GM19043 (cell line): ENCODE measurements at regions not wholly inside any gene's neighbourhood (a gene's known extent, or its start where the extent isn't known, plus 50 kb on each side); places are given as distances from the start of the nearest gene placed in this dataset.
"Not testable (repeated sequence)": the region's sequence is repeated elsewhere in the genome, so short reads cannot be mapped to it uniquely, and the experiment has no call there.

Experiments
- ATAC-seq: cut with Tn5 transposase; IDR thresholded peaks from one replicate; pipeline ENCODE4 v1.9.1; 2021; ENCODE audit warnings: low read depth; ENCODE audit not compliant: unreplicated experiment

- no peak for ATAC-seq
Observed at GRCh38 chr6:44020148-44020547, 107.1 kb downstream of the MRPL14 start.

- not testable (repeated sequence) for ATAC-seq
Observed at GRCh38 chr6:44017307-44017706, 109.9 kb downstream of the MRPL14 start.

GRCh38 chr6:44016131-44016870, 111.0 kb downstream of the MRPL14 start:
- no peak for ATAC-seq

DNA sequence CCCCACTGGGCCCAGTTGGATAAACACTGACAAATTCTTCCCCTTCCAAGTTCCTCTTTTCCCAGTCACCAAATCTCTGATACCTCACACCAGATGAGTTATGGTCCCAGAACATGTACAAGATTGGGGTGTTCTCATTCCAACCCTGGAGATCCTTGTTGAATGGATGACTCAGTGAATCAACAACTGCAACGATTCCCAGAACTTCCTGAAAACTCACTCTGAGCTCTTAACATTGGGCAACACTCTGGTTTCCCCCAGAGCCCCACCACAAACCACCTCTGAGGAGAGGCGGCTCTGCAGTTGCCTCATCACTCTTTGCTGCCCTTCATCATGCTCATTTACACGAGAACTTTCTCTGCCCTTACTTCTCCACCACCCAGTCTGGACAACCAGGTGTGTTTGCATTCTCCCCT, 115.2 kb downstream of the MRPL14 start:
- ATAC-seq: no peak

DNA sequence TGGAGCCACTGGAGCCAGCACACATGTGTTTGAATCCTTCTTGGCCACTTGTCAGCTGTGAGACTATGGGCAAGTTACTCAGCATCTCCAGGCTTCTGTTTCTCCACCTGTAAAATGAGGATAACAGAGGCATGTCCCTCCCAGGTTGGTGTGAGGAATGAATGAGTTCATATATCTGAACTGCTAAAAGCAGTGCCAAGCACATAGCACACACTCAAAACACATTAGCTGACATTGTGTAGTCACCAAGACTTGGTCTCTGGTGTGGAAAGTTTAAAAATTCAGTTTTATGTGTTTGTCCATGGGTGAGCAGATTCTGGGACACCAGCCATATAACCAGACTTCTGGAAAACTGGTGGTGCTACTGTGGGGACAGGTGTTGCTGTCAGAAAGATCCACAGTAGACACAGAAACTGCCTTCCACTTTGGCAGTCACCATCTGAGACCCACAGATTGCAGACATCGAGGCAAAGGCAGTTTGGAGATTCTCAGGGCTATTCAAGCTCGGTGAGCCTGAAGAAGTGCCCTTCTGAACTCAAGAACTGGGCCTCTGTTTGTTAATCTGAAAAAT, 115.8 kb downstream of the MRPL14 start:
- no peak for ATAC-seq

- ATAC-seq: no peak
Observed at GRCh38 chr6:44010411-44011349, 116.6 kb downstream of the MRPL14 start.

GRCh38 chr6:44009425-44010321, 117.6 kb downstream of the MRPL14 start:
- no peak for ATAC-seq

DNA sequence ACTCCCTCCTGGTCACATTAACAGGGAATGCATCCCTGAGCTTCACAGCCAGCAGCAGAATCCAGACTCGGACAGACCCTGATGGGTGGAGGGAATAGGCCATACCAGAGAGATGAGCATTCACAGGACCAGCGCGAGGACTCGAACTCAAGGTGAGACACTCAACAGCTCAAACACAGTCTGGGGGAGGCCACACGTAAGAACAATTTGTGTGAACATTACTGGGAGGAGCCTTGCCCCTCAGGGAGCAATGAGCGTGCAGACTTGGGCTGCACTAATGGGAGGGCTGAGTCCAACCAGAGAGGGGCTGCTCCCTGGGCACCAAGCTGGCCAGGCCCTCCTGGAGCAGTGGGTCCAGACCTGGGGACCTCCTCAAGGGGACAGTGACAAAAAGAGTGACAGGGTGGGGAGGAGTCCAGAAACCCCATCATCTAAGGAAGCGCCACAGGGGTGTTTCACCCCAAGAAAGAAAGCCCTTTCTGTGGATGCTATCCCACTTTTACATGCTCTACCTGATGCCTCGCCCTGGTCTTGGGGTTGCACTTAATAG, 118.4 kb downstream of the MRPL14 start:
- ATAC-seq: no peak

DNA sequence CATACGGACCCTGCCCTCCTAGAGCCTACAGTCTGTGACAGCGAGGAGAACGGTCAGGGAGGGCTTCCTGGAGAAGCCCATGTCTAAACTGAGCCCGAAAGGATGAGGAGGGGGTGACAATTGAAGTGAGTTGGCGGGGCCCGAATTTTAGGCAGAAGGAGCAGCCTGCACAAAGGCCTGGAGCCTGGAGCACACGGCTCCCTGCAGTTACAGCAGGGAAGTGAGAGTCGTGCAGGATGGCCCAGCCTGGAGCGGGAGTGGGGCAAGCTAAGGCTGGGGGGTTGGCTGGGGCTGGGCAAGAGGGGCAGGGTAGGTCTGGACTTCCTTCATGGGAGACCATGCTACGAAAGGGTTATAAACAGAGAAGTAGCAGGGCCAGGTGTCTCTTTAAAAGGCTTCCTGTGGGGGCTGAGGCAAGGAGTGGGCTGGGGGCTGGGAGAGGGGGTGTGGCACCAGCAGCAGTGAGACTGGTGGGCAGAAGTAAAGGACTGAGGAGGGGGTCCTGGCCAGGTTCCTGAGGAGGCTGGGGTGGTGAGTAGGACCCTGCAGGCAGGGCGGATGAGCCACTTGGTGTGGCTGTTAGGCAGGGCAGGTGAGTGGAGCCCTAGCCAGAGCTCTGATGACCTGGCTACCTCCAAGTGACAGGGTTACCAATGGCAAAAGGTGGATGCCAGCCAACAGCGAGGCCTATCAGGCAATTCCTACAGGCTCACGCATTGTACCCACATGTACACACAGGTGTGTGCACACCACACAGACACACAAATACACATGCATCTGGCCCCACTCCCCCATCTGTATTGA, 119.2 kb downstream of the MRPL14 start:
- ATAC-seq: no peak

DNA sequence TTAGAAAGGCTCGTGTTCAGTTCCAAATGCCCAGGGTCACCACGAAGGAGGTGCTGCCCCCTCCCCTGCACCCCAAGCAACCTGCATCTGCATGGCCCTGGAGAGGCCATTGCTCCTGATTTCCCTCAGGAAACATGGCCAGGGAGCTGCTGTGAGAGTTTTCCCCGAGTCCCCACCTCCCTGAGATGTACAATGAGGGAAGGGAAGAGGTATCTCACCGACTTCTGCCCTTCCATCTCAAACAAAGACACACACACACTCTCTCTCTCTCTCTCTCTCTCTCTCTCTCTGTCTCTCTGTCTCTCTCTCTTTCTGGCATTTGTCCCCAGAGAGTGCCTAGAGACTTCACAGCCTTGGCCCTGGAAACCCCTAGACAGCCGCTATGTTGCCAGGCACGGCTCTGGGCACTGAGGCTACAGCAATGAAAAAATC, 120.4 kb downstream of the MRPL14 start:
- no peak for ATAC-seq

DNA sequence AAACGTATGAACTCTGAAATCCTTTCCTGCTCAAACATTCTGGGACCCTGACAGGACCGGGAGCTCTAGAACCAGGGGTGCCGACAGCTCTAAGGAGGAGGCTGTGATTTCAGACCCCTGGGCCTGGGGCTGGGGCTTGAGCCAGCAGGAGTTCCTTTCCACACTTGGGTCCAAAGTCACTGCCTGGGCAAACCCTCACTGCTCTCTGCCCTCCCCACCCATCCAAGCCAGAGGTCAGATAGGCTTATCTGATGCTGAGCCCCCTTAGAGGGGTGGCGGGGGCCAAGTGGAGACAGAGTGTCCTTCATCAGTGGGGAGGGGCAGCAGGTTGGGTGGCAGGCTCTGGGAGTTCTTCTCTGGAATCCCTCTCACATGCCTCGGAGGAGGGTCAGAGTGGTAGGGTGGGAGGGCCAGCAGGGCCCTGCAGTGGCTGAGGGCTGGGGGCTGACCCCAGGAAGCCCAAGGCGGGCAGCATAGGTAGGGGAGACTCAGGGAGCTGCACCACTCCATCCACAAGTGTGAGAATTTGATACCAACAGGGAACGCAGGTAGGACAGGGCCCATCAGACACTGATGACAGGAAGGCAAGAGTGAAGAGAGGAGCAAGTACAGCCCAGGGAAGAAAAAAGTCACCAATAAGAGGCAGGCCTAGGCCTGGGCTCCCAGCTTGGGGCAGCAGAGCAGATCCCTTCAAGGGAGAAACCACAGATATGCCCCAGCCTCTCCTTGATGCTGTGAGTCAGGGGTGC, 121.0 kb downstream of the MRPL14 start:
- ATAC-seq: no peak

DNA sequence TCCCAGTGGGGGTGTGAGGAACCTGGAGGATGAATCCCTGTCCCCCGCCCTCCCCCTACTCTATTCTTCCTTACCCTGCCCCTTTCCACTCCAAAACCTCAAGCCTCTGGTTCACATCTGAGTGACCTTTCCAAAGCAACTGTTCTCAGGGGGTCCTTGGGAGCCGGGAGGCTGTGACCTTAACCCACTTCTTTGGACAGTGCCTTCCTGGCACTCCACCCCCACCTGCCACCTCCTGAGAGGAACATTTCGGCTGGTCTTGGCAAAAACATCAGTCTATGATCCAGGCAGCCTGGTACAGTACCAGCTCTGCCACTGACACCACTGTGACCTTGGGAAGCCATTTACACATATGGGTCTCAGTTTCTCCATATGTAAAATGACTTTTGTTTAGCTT, 121.7 kb downstream of the MRPL14 start:
- no peak for ATAC-seq

DNA sequence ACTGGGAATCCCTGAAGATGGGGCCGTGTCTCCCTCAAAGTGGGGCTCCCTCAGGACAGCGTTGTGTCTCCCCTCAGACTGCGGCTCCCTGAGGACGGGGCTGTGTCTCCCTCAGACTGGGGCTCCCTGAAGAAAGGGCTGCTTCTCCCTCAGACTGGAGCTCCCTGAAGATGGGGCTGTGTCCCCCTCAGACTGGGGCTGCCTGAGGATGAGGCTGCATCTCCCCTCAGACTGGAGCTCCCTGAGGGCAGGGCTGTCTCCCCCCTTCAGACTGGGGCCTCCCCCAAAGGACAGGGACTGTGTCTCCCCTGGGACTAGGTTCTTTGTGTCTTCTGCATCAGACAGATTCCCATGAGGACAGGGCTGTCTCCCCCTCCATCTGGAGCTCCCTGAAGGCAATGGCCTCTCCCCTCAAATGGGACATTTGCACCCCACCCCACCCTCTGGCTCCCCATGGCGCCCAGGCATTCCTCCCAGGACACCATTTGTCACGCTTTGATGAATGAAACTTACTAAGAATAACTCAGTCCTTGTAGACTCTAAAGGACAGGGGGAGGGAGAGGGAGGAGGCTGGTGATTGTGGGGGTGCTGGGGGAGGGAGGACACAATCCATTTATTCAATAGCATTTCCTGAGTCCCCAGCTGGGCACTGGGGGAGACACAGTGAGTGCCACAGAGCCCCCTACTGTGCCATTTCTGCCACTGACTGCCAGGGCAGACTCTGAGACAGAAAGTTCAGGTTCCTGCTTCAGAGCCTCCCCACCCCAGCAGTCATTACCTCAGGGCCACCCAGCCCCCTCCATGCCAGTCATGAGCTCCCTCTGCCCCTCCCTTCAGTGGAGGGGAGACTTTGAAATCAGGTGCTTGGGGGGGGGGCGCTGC, 122.4 kb downstream of the MRPL14 start:
- ATAC-seq: no peak

DNA sequence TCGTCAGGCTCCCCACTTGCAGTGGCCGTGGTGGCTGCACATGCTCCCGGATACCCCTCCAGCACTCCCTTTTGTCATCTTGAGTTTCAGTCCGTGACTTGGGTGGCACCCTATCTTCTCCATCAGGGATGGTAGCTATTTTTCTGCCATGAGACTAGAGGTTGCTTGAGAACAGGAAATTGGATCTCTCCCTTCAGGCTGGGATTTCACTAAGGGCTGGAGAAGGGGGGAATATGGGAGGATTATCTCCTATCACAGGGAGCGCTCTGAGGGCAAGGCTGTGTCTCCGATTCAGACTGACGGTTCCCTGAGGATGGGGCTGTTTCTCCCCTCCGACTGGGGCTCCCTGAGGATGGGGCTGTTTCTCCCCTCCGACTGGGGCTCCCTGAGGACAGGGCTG, 123.1 kb downstream of the MRPL14 start:
- no peak for ATAC-seq

DNA sequence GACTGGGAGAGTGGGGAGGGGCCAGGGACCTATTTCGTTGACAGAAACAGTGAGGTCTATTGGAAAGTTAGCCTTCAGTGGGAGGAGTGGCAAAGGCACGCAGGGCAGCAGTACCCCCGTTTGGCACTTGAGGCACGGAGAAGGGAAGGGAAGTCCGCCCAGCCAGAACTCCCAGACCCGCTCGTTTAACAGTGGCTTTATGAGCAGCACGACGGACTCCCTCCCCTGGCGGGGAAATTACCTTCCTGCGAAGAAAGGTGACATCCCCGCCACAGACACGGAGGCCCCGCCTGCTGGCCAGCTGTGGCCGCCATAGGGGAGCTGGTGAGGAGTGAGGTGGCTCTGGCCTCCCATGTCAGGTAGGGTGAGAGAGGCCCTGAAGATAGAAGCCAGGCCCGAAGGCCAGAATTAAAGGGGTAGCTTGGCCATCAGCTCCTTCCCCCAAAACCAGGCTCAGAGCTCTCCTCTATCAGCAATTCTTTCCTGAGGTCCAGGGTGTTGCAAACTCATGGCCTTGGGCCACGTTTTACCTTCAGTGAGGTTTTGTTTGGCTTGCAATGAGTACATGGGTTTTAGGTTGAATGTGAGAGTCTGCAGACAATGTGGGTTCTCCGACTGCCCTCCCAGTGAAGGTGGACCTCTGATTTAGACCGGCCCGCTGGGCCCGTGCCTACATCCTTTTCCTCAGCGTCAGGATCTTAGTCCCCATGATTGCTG, 123.7 kb downstream of the MRPL14 start:
- ATAC-seq: no peak

DNA sequence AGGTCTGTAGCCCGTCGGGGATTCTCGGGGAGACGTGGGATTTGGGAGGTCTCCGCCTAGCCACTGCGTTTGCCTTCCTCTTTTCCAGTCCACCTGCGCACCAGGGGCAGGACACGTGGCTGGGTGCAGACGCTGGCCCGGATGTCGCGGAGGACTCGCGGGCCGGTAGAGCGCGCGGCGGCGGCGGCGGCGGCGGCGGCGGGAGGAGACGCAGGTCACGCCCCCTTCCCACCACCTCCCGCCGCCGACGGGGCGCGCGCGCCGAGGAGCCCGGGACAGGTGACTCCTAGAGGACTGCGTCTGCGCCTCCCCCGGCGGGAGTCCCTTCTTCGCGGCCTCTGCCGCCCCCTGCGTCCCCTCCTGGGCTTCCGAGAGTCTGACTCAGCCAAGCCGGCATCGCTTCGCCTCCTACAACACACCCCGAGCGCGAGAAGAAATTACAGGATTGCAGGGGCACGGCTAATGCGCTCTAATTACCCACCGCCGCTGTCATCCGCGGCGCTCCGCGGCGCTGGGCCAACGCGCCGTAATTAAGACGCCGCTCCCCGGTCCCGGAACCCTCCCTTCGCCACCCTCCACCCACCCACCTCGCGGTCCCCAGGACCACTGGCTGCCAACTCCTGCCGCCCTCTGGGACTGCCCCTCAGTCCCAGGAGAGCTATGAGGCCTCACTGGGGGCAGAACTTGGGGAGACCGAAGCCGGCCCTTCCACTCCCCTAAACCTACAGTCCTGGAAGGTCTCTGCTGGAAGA, 124.5 kb downstream of the MRPL14 start:
- ATAC-seq: no peak
